Keratinocyte (primary cell): ENCODE measurements at regions not wholly inside any gene's neighbourhood (a gene's known extent, or its start where the extent isn't known, plus 50 kb on each side); places are given as distances from the start of the nearest gene placed in this dataset.
A peak's percentile ranks its signal among the peaks of the same experiment; 100 is the strongest.

Experiments
- DNase-seq: peaks from one replicate; pipeline ENCODE4 v3.0.0-alpha.2; 2011; ENCODE audit warnings: low read depth, missing footprints, low spot score
- FAIRE-seq: peaks from 2 replicates; lab custom pipeline; 2011; peaks lifted over from hg19 to GRCh38; lab: Jason Lieb, UNC
- H2AFZ ChIP-seq: 2 replicates; pipeline ENCODE4 v1.6.0; 2012; ENCODE audit warnings: low read length, control low read depth, inconsistent platforms; ENCODE audit not compliant: control insufficient read depth
- H3K27ac ChIP-seq: 2 replicates; pipeline ENCODE4 v1.5.1; 2011; ENCODE audit warnings: low read length; ENCODE audit not compliant: control insufficient read depth, insufficient read depth
- H3K27me3 ChIP-seq: 3 replicates; pipeline ENCODE4 v1.6.0; 2011; ENCODE audit warnings: low read length; ENCODE audit not compliant: control insufficient read depth, insufficient read depth; ENCODE audit errors: extremely low read depth
- H3K36me3 ChIP-seq, 2 experiments: 2 replicates in 1 of 2; 3 replicates in 1 of 2; pipeline ENCODE4 v1.5.1; 2011; ENCODE audit warnings: low read length in 2 of 2, mild to moderate bottlenecking in 1 of 2; ENCODE audit not compliant: control insufficient read depth in 2 of 2, insufficient read depth in 2 of 2; ENCODE audit errors: extremely low read depth in 1 of 2
- H3K4me1 ChIP-seq: 3 replicates; pipeline ENCODE4 v1.5.1; 2011; ENCODE audit warnings: low read length; ENCODE audit not compliant: control insufficient read depth, insufficient read depth; ENCODE audit errors: extremely low read depth
- H3K4me2 ChIP-seq: 3 replicates; pipeline ENCODE4 v1.6.0; 2011; ENCODE audit warnings: low read depth, low read length; ENCODE audit not compliant: control insufficient read depth, insufficient read depth; ENCODE audit errors: extremely low read depth
- H3K4me3 ChIP-seq, 3 experiments: fragments of 200-600 bp in 1 of 3; sonication (generic) in 1 of 3; 2 replicates in 2 of 3; 3 replicates in 1 of 3; pipeline ENCODE4 v1.5.1; 2011 to 2016; ENCODE audit warnings: low read length in 3 of 3, mild to moderate bottlenecking in 3 of 3, control low read depth in 2 of 3, inconsistent platforms in 1 of 3, low read depth in 1 of 3, mixed read lengths in 1 of 3, mixed run types in 1 of 3, moderate library complexity in 1 of 3; ENCODE audit not compliant: control insufficient read depth in 2 of 3, insufficient read depth in 2 of 3; ENCODE audit errors: extremely low read depth in 1 of 3
- H3K79me2 ChIP-seq: 2 replicates; pipeline ENCODE4 v1.6.0; 2012; ENCODE audit warnings: low read length; ENCODE audit not compliant: control insufficient read depth, insufficient read depth
- H3K9ac ChIP-seq: 3 replicates; pipeline ENCODE4 v1.6.0; 2011; ENCODE audit warnings: low read length; ENCODE audit not compliant: control insufficient read depth, insufficient read depth; ENCODE audit errors: extremely low read depth
- H3K9me1 ChIP-seq: 3 replicates; pipeline ENCODE4 v1.6.0; 2011; ENCODE audit warnings: low read length; ENCODE audit not compliant: control insufficient read depth, insufficient read depth; ENCODE audit errors: extremely low read depth
- H3K9me3 ChIP-seq: 2 replicates; pipeline ENCODE4 v1.5.1; 2012; ENCODE audit warnings: low read depth, low read length; ENCODE audit not compliant: control insufficient read depth
- H4K20me1 ChIP-seq: 3 replicates; pipeline ENCODE4 v1.6.0; 2011; ENCODE audit warnings: low read length; ENCODE audit not compliant: control insufficient read depth, insufficient read depth; ENCODE audit errors: extremely low read depth
- EZH2 ChIP-seq: IDR thresholded peaks from one replicate; pipeline ENCODE4 v1.6.1; 2012; ENCODE audit warnings: inconsistent platforms, mild to moderate bottlenecking, low read length, moderate library complexity
- dilution Hi-C: fragments of 300-500 bp; cut with MboI; formaldehyde crosslinking; loops from one replicate; pipeline ENCODE4 v1.7.0; 2020; ENCODE audit warnings: low sequenced_read_pairs; ENCODE audit not compliant: extremely low pct_ligation_motif_present
- TF ChIP-seq, protein P1 (sequence below), 3 experiments: IDR thresholded peaks in 1 of 3; conservative IDR thresholded peaks in 1 of 3; optimal IDR thresholded peaks in 1 of 3; 2 replicates in 2 of 3; 3 replicates in 1 of 3; pipeline versions ENCODE3 to v1.5.1; 2011; ENCODE audit warnings: low read length in 3 of 3, mild to moderate bottlenecking in 3 of 3, moderate library complexity in 2 of 3, control low read depth in 1 of 3, inconsistent platforms in 1 of 3; ENCODE audit not compliant: insufficient read depth in 2 of 3; ENCODE audit errors: extremely low read depth in 1 of 3

DNA sequence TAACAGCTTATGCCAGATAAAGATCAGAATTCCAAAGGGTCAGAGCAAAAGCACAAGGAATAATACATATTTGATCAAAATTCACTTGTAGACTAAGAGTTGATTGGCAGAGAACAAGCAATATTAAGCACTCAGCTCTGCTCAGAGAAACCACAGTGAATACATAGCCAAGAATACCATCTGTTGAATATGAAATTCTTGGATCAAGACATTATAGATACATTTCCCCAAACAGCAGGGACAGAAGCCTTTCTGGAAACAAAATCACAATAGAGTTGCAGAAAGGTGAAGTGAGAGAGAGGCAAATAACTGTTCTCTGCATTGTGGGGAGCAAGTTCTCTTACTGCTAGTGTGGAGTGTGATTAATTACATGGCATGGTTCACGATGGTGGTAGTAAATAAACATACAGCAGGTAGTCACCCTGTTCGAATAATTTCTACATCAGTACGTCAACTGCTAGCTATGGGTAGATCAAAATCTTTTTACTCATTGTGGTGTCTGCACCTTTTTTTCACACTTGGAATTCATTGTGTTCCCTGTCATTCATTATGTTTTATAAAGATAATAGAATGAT is 366.7 kb downstream of the PCDH7 start:
- dilution Hi-C loops: no loop called here
- TF ChIP-seq, protein P1, sequence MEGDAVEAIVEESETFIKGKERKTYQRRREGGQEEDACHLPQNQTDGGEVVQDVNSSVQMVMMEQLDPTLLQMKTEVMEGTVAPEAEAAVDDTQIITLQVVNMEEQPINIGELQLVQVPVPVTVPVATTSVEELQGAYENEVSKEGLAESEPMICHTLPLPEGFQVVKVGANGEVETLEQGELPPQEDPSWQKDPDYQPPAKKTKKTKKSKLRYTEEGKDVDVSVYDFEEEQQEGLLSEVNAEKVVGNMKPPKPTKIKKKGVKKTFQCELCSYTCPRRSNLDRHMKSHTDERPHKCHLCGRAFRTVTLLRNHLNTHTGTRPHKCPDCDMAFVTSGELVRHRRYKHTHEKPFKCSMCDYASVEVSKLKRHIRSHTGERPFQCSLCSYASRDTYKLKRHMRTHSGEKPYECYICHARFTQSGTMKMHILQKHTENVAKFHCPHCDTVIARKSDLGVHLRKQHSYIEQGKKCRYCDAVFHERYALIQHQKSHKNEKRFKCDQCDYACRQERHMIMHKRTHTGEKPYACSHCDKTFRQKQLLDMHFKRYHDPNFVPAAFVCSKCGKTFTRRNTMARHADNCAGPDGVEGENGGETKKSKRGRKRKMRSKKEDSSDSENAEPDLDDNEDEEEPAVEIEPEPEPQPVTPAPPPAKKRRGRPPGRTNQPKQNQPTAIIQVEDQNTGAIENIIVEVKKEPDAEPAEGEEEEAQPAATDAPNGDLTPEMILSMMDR (optimal IDR thresholded peaks at IDR 0.05 in 1 of 3, IDR thresholded peaks at IDR 0.05 in 1 of 3, conservative IDR thresholded peaks at IDR 0.05 in 1 of 3; ENCODE audit: extremely low read depth in 1 of 3, insufficient read depth in 2 of 3, low read length in 3 of 3): no peak
- TF ChIP-seq EZH2: no peak
- H3K4me2 ChIP-seq: no peak overlapping the region

DNA sequence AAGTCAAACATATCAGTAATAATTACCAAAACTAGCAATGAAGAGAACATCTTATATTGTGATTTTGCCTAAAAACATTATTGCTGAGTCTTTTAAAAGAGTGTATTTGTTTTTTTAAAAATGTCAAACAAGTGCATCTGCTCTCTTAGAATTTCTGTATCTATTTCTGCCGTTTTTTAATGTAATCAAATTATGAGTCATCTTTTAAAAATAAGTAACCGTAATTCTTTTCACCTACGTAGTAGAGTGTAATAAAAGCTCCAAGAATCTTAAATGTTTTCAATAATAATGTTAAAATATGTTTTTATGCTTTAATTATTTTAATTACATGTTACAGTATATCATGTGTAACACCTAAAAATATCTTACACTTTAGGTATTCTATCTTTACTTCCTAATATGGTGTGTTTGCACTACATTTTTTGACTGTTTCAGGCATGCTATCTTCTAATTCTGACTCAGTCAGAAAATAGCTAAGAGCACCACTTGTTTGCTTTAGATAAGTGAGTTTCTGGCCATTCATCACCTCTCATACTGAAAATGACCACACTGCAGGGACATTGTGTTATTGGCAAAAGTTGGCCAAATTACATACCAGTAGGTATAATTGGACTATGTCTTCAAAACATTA is 368.5 kb downstream of the PCDH7 start:
- Histone ChIP-seq H3K9me3 (no peaks in the 10 kb centered on the region), H3K4me2 (no peak overlapping the region), H3K27ac (no peak overlapping the region), H3K9ac (no peak overlapping the region), H2AFZ (no peak overlapping the region), H3K79me2 (no peaks in the 10 kb centered on the region), H3K27me3 (no peaks in the 10 kb centered on the region), H3K4me3 (no peak overlapping the region), H4K20me1 (no peaks in the 10 kb centered on the region), H3K36me3 (no peaks in the 10 kb centered on the region), H3K4me1 (peaks cover 2% of the 10 kb centered on the region), H3K9me1 (no peaks in the 10 kb centered on the region)
- DNase-seq (no peak), FAIRE-seq (peak; percentile 20)
- dilution Hi-C loops: no loop called here
- TF ChIP-seq, protein P1 (optimal IDR thresholded peaks at IDR 0.05 in 1 of 3, IDR thresholded peaks at IDR 0.05 in 1 of 3, conservative IDR thresholded peaks at IDR 0.05 in 1 of 3; ENCODE audit: extremely low read depth in 1 of 3, insufficient read depth in 2 of 3, low read length in 3 of 3): no peak
- TF ChIP-seq EZH2: no peak

More for the DNA sequence above, 366.7 kb downstream of the PCDH7 start:
- no peak overlapping the region for H2AFZ ChIP-seq
- no peaks in the 10 kb centered on the region for H3K9me1 ChIP-seq
- no peaks in the 10 kb centered on the region for H3K27me3 ChIP-seq
- H3K9me3 ChIP-seq: no peaks in the 10 kb centered on the region
- DNase-seq (no peak), FAIRE-seq (no peak)
- no peaks in the 10 kb centered on the region for H4K20me1 ChIP-seq
- H3K4me1 ChIP-seq: peaks cover 2% of the 10 kb centered on the region
- no peaks in the 10 kb centered on the region for H3K36me3 ChIP-seq
- no peak overlapping the region for H3K27ac ChIP-seq
- H3K9ac ChIP-seq: no peak overlapping the region
- H3K4me3 ChIP-seq: no peak overlapping the region
- no peaks in the 10 kb centered on the region for H3K79me2 ChIP-seq
